HCT116 (cell line): ENCODE measurements at regions not wholly inside any gene's neighbourhood (a gene's known extent, or its start where the extent isn't known, plus 50 kb on each side); places are given as distances from the start of the nearest gene placed in this dataset.

Experiments
- ATAC-seq: fragments of 200-7000 bp; cut with Tn5 transposase; 2 replicates; pipeline ENCODE4 v1.9.1; 2020; ENCODE audit warnings: mild to moderate bottlenecking, moderate library complexity
- BruUV-seq: library from RNA; stranded (reverse); fragments of 400-500 nt; replicated peaks from 2 replicates; lab custom pipeline; 2021; lab: Mats Ljungman, UMichigan
- CTCF ChIA-PET: fragments of 300-600 bp; sonication (Branson Sonifier 250); formaldehyde crosslinking; loops from one replicate; lab custom pipeline; 2021; ENCODE audit warnings: antibody characterized with exemption; lab: Charles Lee
- POLR2A ChIA-PET: fragments of 300-600, 350-600 bp; sonication (Branson Sonifier 250); formaldehyde crosslinking; loops from one replicate; lab custom pipeline; 2021; ENCODE audit warnings: antibody characterized with exemption; lab: Charles Lee
- RAD21 ChIA-PET, 2 experiments: fragments of 300-600 bp; sonication (Branson Sonifier 250); formaldehyde crosslinking; loops; one replicate each; lab custom pipeline; 2023; ENCODE audit warnings: low total read pairs in 2 of 2; ENCODE audit not compliant: uncharacterized antibody in 2 of 2, unreplicated experiment in 2 of 2, low non-redundant PET in 1 of 2; lab: Charles Lee
- DNase-seq: peaks from one replicate; pipeline ENCODE4 v3.0.0-alpha.2; 2010; ENCODE audit warnings: low read depth, low spot score
- H2AFZ ChIP-seq: fragments of 200-600 bp; shearing (Covaris generic), sonication (generic); 2 replicates; pipeline ENCODE4 v1.6.1; 2017; ENCODE audit warnings: low read depth, mixed run types, mixed read lengths, antibody characterized with exemption, low read length; ENCODE audit not compliant: poor library complexity, severe bottlenecking
- H3K27ac ChIP-seq: 2 replicates; pipeline ENCODE4 v1.5.1; 2012; ENCODE audit warnings: low read depth, low read length
- H3K27me3 ChIP-seq: fragments of 200-600 bp; sonication (generic); 2 replicates; pipeline ENCODE4 v1.6.1; 2016; ENCODE audit warnings: mixed run types, low read length, mixed read lengths; ENCODE audit not compliant: insufficient read depth
- H3K36me3 ChIP-seq, 2 experiments: fragments of 200-500 bp in 1 of 2; fragments of 200-600 bp in 1 of 2; sonication (Bioruptor generic) in 1 of 2; sonication (generic) in 1 of 2; 2 replicates each; pipeline versions ENCODE4 v1.5.1 to v1.6.1; 2014 to 2016; ENCODE audit warnings: low read length in 2 of 2, inconsistent platforms in 1 of 2, mixed read lengths in 1 of 2, mixed run types in 1 of 2; ENCODE audit not compliant: insufficient read depth in 2 of 2, control insufficient read depth in 1 of 2
- H3K4me1 ChIP-seq, 2 experiments: fragments of 200-600 bp in 1 of 2; sonication (generic) in 1 of 2; 2 replicates each; pipeline versions ENCODE4 v1.5.1 to v1.6.1; 2012 to 2017; ENCODE audit warnings: low read length in 2 of 2, inconsistent platforms in 1 of 2, mild to moderate bottlenecking in 1 of 2, mixed read lengths in 1 of 2, mixed run types in 1 of 2, moderate library complexity in 1 of 2; ENCODE audit not compliant: insufficient read depth in 2 of 2, control insufficient read depth in 1 of 2
- H3K4me2 ChIP-seq: fragments of 200-600 bp; sonication (generic); 2 replicates; pipeline ENCODE4 v1.6.1; 2017; ENCODE audit warnings: mixed run types, low read length, mixed read lengths
- H3K4me3 ChIP-seq, 2 experiments: fragments of 200-600 bp in 1 of 2; sonication (generic) in 1 of 2; replicated peaks in 1 of 2; 2 replicates each; pipeline ENCODE4 v1.5.1; 2011 to 2016; ENCODE audit warnings: low read length in 2 of 2, control low read depth in 1 of 2, low read depth in 1 of 2, mild to moderate bottlenecking in 1 of 2, mixed read lengths in 1 of 2, mixed run types in 1 of 2
- H3K79me2 ChIP-seq: fragments of 200-600 bp; sonication (generic); 2 replicates; pipeline ENCODE4 v1.6.1; 2017; ENCODE audit warnings: mild to moderate bottlenecking, mixed run types, low read length, moderate library complexity, mixed read lengths; ENCODE audit not compliant: insufficient read depth
- H3K9ac ChIP-seq: fragments of 200-600 bp; sonication (generic); 2 replicates; pipeline ENCODE4 v1.6.1; 2016; ENCODE audit warnings: low read length, mixed read lengths
- H3K9me2 ChIP-seq: fragments of 200-600 bp; sonication (generic), shearing (Covaris generic); 2 replicates; pipeline ENCODE4 v1.6.1; 2017; ENCODE audit warnings: mixed run types, mild to moderate bottlenecking, moderate library complexity; ENCODE audit not compliant: insufficient read depth
- H3K9me3 ChIP-seq, 2 experiments: fragments of 200-500 bp in 1 of 2; fragments of 200-600 bp in 1 of 2; sonication (Bioruptor generic) in 1 of 2; sonication (generic) in 1 of 2; 2 replicates each; pipeline ENCODE4 v1.6.1; 2014 to 2017; ENCODE audit warnings: low read length in 2 of 2, mixed read lengths in 2 of 2, inconsistent platforms in 1 of 2, low read depth in 1 of 2, mild to moderate bottlenecking in 1 of 2, mixed run types in 1 of 2, moderate library complexity in 1 of 2; ENCODE audit not compliant: control insufficient read depth in 1 of 2, insufficient read depth in 1 of 2
- H4K20me1 ChIP-seq: fragments of 200-600 bp; sonication (generic), shearing (Covaris generic); 2 replicates; pipeline ENCODE4 v1.6.1; 2017; ENCODE audit warnings: mixed run types, mild to moderate bottlenecking, moderate library complexity; ENCODE audit not compliant: insufficient read depth
- CBX3 ChIP-seq: IDR thresholded peaks from 2 replicates; pipeline ENCODE4 v1.6.1; 2012; ENCODE audit warnings: low read depth
- CEBPB ChIP-seq: IDR thresholded peaks from 2 replicates; pipeline ENCODE4 v1.6.1; 2012; ENCODE audit warnings: low read depth
- EGR1 ChIP-seq: IDR thresholded peaks from 2 replicates; pipeline ENCODE4 v1.6.1; 2012; ENCODE audit warnings: low read depth
- ELF1 ChIP-seq: IDR thresholded peaks from 2 replicates; pipeline ENCODE4 v1.6.1; 2012; ENCODE audit warnings: low read depth, borderline replicate concordance
- EZH2phosphoT487 ChIP-seq: fragments of 200-600 bp; IDR thresholded peaks from 2 replicates; pipeline ENCODE4 v1.6.1; 2018; ENCODE audit warnings: antibody characterized with exemption, borderline replicate concordance
- FOSL1 ChIP-seq: IDR thresholded peaks from 2 replicates; pipeline ENCODE4 v1.6.1; 2012; ENCODE audit warnings: low read depth
- JUND ChIP-seq: IDR thresholded peaks from 2 replicates; pipeline ENCODE4 v1.6.1; 2012
- POLR2A ChIP-seq: IDR thresholded peaks from 2 replicates; pipeline ENCODE4 v1.7.0; 2011; ENCODE audit warnings: borderline replicate concordance; ENCODE audit not compliant: insufficient read depth, insufficient read length; ENCODE audit errors: extremely low read depth
- POLR2AphosphoS5 ChIP-seq: IDR thresholded peaks from 2 replicates; pipeline ENCODE4 v1.6.1; 2011; ENCODE audit warnings: mild to moderate bottlenecking, low read depth, low read length, moderate library complexity
- SP1 ChIP-seq: IDR thresholded peaks from 2 replicates; pipeline ENCODE4 v1.6.1; 2012; ENCODE audit warnings: low read depth
- SRF ChIP-seq: IDR thresholded peaks from 2 replicates; pipeline ENCODE4 v1.6.1; 2012; ENCODE audit warnings: low read depth
- TCF7L2 ChIP-seq: IDR thresholded peaks from 2 replicates; pipeline ENCODE4 v1.7.0; 2011; ENCODE audit warnings: borderline replicate concordance, inconsistent platforms; ENCODE audit not compliant: insufficient read depth, insufficient read length; ENCODE audit errors: extremely low read depth
- YY1 ChIP-seq: IDR thresholded peaks from 2 replicates; pipeline ENCODE4 v1.6.1; 2011; ENCODE audit warnings: low read length, low read depth, moderate library complexity, mild to moderate bottlenecking; ENCODE audit not compliant: insufficient replicate concordance; ENCODE audit errors: extremely low read depth
- ZBTB33 ChIP-seq: IDR thresholded peaks from 2 replicates; pipeline ENCODE4 v1.6.1; 2011; ENCODE audit warnings: mild to moderate bottlenecking, low read length, moderate library complexity; ENCODE audit not compliant: insufficient replicate concordance; ENCODE audit errors: extremely low read depth
- ZNF274 ChIP-seq: fragments of 200-500 bp; sonication (Bioruptor generic); IDR thresholded peaks from 2 replicates; pipeline ENCODE4 v1.6.1; 2014; ENCODE audit warnings: mild to moderate bottlenecking, low read depth, low read length, inconsistent platforms
- intact Hi-C: fragments of 100-400 bp; cut with micrococcal nuclease; formaldehyde crosslinking; loops from 2 replicates; pipeline ENCODE4 v1.10.0; 2022
- TF ChIP-seq, protein P1 (sequence below): IDR thresholded peaks from 2 replicates; pipeline ENCODE4 v1.6.1; 2012
- TF ChIP-seq, protein P2 (sequence below): IDR thresholded peaks from 2 replicates; pipeline ENCODE4 v1.6.1; 2012; ENCODE audit warnings: low read depth

DNA sequence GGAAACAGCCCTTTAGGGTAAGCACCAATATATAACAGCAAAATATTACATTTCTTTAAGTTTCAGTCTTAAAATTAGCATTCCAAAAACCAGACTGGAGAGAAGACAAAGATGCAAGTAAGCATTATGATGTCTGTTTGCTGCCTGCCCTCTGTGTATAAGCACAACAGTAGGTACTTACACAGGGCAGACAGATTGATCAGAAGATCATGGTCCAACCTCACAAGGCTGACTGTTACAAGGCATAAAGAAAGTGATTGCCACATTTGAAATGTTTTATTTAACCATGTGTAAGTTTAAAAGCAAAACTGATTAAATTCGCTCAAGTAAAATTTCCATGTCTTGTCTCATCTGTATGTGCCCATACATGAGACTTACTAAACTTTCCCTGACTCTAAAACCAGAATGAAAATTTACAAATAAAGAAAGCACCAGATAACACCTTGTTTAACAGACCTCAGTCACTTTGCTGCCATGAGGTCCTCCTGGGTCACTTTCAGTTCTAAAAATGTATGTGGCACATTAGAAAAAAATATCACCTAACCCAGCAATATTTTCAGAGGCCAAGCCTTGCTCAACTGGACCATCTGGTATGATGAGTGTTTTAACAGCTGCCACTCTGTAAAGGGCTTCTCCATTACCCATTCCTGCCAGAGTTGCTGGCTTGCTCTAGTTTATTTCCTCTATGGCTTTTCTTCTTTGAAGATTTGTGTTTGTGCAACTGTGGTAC lies 297.0 kb downstream of the RBM26 start:
- no peak overlapping the region for H3K4me2 ChIP-seq
- no peaks in the 10 kb centered on the region for H3K79me2 ChIP-seq
- no peak for ATAC-seq
- RAD21 ChIA-PET, result no interaction called here
- intact Hi-C loops, result no loop called here
- no peak overlapping the region for H3K9ac ChIP-seq
- H3K9me3 ChIP-seq, result no peaks in the 10 kb centered on the region
- BruUV-seq, result no TSS peak
- H2AFZ ChIP-seq, result no peak overlapping the region
- H3K9me2 ChIP-seq, result no peaks in the 10 kb centered on the region
- H3K27me3 ChIP-seq, result peaks cover 10% of the 10 kb centered on the region
- TF ChIP-seq FOSL1 (no peak), CBX3 (no peak), SRF (no peak), ZBTB33 (no peak), YY1 (no peak), ZNF274 (no peak), TCF7L2 (no peak), JUND (no peak), EGR1 (no peak), SP1 (no peak), EZH2phosphoT487 (no peak), POLR2A (no peak), ELF1 (no peak), CEBPB (no peak), POLR2AphosphoS5 (no peak)
- TF ChIP-seq, protein P1, sequence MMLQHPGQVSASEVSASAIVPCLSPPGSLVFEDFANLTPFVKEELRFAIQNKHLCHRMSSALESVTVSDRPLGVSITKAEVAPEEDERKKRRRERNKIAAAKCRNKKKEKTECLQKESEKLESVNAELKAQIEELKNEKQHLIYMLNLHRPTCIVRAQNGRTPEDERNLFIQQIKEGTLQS, result no peak
- TF ChIP-seq, protein P2, sequence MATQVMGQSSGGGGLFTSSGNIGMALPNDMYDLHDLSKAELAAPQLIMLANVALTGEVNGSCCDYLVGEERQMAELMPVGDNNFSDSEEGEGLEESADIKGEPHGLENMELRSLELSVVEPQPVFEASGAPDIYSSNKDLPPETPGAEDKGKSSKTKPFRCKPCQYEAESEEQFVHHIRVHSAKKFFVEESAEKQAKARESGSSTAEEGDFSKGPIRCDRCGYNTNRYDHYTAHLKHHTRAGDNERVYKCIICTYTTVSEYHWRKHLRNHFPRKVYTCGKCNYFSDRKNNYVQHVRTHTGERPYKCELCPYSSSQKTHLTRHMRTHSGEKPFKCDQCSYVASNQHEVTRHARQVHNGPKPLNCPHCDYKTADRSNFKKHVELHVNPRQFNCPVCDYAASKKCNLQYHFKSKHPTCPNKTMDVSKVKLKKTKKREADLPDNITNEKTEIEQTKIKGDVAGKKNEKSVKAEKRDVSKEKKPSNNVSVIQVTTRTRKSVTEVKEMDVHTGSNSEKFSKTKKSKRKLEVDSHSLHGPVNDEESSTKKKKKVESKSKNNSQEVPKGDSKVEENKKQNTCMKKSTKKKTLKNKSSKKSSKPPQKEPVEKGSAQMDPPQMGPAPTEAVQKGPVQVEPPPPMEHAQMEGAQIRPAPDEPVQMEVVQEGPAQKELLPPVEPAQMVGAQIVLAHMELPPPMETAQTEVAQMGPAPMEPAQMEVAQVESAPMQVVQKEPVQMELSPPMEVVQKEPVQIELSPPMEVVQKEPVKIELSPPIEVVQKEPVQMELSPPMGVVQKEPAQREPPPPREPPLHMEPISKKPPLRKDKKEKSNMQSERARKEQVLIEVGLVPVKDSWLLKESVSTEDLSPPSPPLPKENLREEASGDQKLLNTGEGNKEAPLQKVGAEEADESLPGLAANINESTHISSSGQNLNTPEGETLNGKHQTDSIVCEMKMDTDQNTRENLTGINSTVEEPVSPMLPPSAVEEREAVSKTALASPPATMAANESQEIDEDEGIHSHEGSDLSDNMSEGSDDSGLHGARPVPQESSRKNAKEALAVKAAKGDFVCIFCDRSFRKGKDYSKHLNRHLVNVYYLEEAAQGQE, result no peak
- TF ChIP-seq, all 23 proteins: peak for 0
- no peak overlapping the region for H3K4me3 ChIP-seq
- H3K27ac ChIP-seq, result no peak overlapping the region
- no peak for DNase-seq
- no peaks in the 10 kb centered on the region for H3K4me1 ChIP-seq
- POLR2A ChIA-PET, result no interaction called here
- H4K20me1 ChIP-seq, result no peaks in the 10 kb centered on the region
- CTCF ChIA-PET, result no interaction called here
- H3K36me3 ChIP-seq, result no peaks in the 10 kb centered on the region
